Heart left ventricle (tissue), 16 donors: ENCODE measurements at regions not wholly inside any gene's neighbourhood (a gene's known extent, or its start where the extent isn't known, plus 50 kb on each side); places are given as distances from the start of the nearest gene placed in this dataset.
A peak's percentile ranks its signal among the peaks of the same experiment; 100 is the strongest.

Experiments used
- ATAC-seq, 4 donors: fragments of 200-7000 bp; cut with Tn5 transposase; one replicate each; pipeline ENCODE4 v1.9.1; 2020 to 2022; ENCODE audit warnings: moderate library complexity in 4 of 4, mild to moderate bottlenecking in 3 of 4, moderate number of reproducible peaks in 1 of 4
- DNase-seq, 5 donors: peaks; one replicate each; pipeline ENCODE4 v3.0.0-alpha.2; 2020
- H3K27ac ChIP-seq, 12 donors: fragments of 200-600 bp; sonication (generic) in 4 of 12; one replicate each; pipeline versions ENCODE4 v1.5.0 to v1.8.0; 2016 to 2022; ENCODE audit warnings: mild to moderate bottlenecking in 2 of 12
- H3K27me3 ChIP-seq, 9 donors: fragments of 200-600 bp; sonication (generic) in 2 of 9; one replicate each; pipeline versions ENCODE4 v1.5.1 to v1.8.0; 2016 to 2022; ENCODE audit warnings: mild to moderate bottlenecking in 3 of 9
- H3K36me3 ChIP-seq, 9 donors: fragments of 200-600 bp; sonication (generic) in 2 of 9; one replicate each; pipeline versions ENCODE4 v1.5.0 to v1.8.0; 2018 to 2022; ENCODE audit warnings: mild to moderate bottlenecking in 2 of 9
- H3K4me1 ChIP-seq, 12 donors: fragments of 200-600 bp; sonication (generic) in 4 of 12; one replicate each; pipeline versions ENCODE4 v1.5.0 to v1.8.0; 2016 to 2022; ENCODE audit warnings: mild to moderate bottlenecking in 3 of 12
- H3K4me3 ChIP-seq, 12 donors: fragments of 200-600 bp; sonication (generic) in 4 of 12; one replicate each; pipeline versions ENCODE4 v1.5.0 to v1.8.0; 2017 to 2022; ENCODE audit warnings: mild to moderate bottlenecking in 9 of 12, moderate library complexity in 4 of 12
- H3K9me3 ChIP-seq, 12 donors: fragments of 200-600 bp; sonication (generic) in 4 of 12; one replicate each; pipeline versions ENCODE4 v1.5.0 to v1.8.0; 2016 to 2022; ENCODE audit warnings: mild to moderate bottlenecking in 1 of 12
- CTCF ChIP-seq, 12 donors: fragments of 200-600 bp; sonication (generic) in 4 of 12; IDR thresholded peaks; one replicate each; pipeline versions ENCODE4 v1.5.0 to v1.8.0; 2018 to 2022; ENCODE audit warnings: antibody characterized with exemption in 12 of 12, mild to moderate bottlenecking in 5 of 12
- POLR2A ChIP-seq, 2 donors: fragments of 450-650 bp; IDR thresholded peaks; one replicate each; pipeline ENCODE4 v1.6.1; 2017; ENCODE audit warnings: antibody characterized with exemption in 2 of 2, mild to moderate bottlenecking in 2 of 2, moderate library complexity in 2 of 2
- WGBS, 4 donors: extraction: QIAGEN DNeasy Blood & Tissue Kit in 2 of 4; methylation state at CpG; one replicate each; pipeline versions ENCODE4 v1.1.5 to v1.1.7; 2013 to 2018; 5-methylcytosine and 5-hydroxymethylcytosine counted together
- intact Hi-C, 10 donors: fragments of 100-400 bp; cut with DNase I; formaldehyde crosslinking; loops; one replicate each; pipeline versions ENCODE4 v1.11.1 to v1.14.2; 2022
- donor health status: ischemic (EF 13 %, LVEDD 7.1; RV severe dilation, severe dysfunction).
- donor health status: healthy with polysubstance abuse.
- donor health status: DM: no; HTN: yes; CAD: no.
- donor health status: DM: no; HTN: no; CAD: no.
- donor health status: ischemic (EF 25% LVEDD 6.9; RV normal size, moderate dysfunction).
- donor health status: ischemic (EF 25% LVEDD 5.7; RV mildly dilated, moderate dysfunction).
- donor health status: healthy.
- donor health status: DM: yes; HTN: yes; CAD: no.
- donor health status: ischemic (EF 35%, LVEDD 5.7; RV mildly dilated, moderate dysfunction).
- donor health status: nonischemic (EF 11% LVEDD 7.7; RV severe dilation, severe dysfunction).
- donor health status: DM: yes; HTN: yes; CAD: no.
- donor health status: PGD.
- donor health status: ischemic (EF 29% LVEDD 5.4; RV normal size, mild dysfunction).
- donor health status: nonischemic (EF 23%, LVEDD 6.1; RV moderate dilation, normal function).

DNA sequence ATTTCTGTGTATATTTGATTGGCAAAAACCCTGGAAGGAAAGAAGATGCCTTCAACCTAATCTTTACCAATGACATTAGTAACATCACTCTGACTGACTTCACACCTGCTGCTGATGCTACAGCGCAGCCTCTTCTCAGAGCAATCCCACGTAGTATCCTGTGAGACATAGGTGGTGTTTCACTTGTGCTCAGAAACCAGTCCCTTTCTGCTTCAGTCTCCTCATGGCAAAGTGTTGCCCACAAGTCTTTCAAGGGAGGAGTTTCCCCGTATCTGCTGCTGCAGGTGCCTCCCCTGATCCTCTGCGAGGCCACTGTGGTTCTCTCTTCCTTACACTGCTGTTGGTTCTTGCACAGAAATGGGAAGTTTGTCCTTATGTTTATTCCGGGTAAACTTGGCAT, 433.2 kb upstream of the TNP1 start:
- DNase-seq (no peak), ATAC-seq (no peak)
- WGBS, 4 donors, result 93 to 99% (median 96%) methylated on average over 5 of the region's 5 CpGs
- H3K27me3 ChIP-seq, result no peaks in the 10 kb centered on the region
- H3K4me3 ChIP-seq, result no peak overlapping the region
- intact Hi-C loops, result no loop called here
- no peaks in the 10 kb centered on the region for H3K36me3 ChIP-seq
- no peak overlapping the region for H3K27ac ChIP-seq
- peaks cover 0 to 16% (median 1%) of the 10 kb centered on the region in 12 donors for H3K9me3 ChIP-seq
- H3K4me1 ChIP-seq, result peaks cover 0 to 22% (median 12%) of the 10 kb centered on the region in 12 donors
- no peak for TF ChIP-seq POLR2A (IDR thresholded peaks at IDR 0.05)
- no peak for TF ChIP-seq CTCF (IDR thresholded peaks at IDR 0.05)

GRCh38 chr2:217291259-217291658, 431.4 kb upstream of the TNP1 start:
- TF ChIP-seq CTCF (IDR thresholded peaks at IDR 0.05) (no peak), POLR2A (IDR thresholded peaks at IDR 0.05) (no peak)
- no peak for ATAC-seq
- Histone ChIP-seq H3K36me3 (no peaks in the 10 kb centered on the region), H3K9me3 (peaks cover 0 to 4% (median 0%) of the 10 kb centered on the region in 12 donors), H3K27ac (no peak overlapping the region), H3K4me3 (no peak overlapping the region), H3K4me1 (peaks cover 0 to 22% (median 12%) of the 10 kb centered on the region in 12 donors), H3K27me3 (no peaks in the 10 kb centered on the region)
- no peak for DNase-seq
- intact Hi-C loops, result no loop called here
- WGBS, 4 donors, result 81 to 88% (median 85%) methylated on average over 5 of the region's 5 CpGs

DNA sequence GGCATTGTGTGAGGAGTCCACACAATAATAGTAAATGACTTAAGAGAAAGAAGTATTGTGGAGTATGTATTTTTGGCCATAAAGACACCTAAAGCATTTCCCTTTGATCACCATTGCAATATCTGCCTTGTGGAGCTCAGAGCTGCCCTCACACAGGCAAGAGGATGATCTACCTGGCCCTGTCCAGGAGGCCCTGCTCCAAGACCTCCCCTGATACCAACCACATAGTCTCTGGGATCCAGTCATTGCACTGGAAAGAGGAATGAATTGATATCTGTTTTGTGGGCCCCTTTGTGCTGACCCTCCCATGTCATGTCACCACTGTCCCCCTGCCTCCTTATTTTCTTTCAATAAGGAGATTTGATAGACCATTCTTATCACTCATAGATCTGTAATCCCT, 430.6 kb upstream of the TNP1 start:
- no peaks in the 10 kb centered on the region for H3K36me3 ChIP-seq
- no peaks in the 10 kb centered on the region for H3K9me3 ChIP-seq
- intact Hi-C loops, result no loop called here
- peaks cover 0 to 2% (median 0%) of the 10 kb centered on the region in 9 donors for H3K27me3 ChIP-seq
- no peak for DNase-seq
- H3K4me3 ChIP-seq, result no peak overlapping the region
- no peak for ATAC-seq
- H3K27ac ChIP-seq, result peak overlapping the region in 1 of 12 donors; percentile 8
- TF ChIP-seq CTCF (IDR thresholded peaks at IDR 0.05), result no peak
- no peak for TF ChIP-seq POLR2A (IDR thresholded peaks at IDR 0.05)
- H3K4me1 ChIP-seq, result peaks cover 0 to 22% (median 13%) of the 10 kb centered on the region in 12 donors

DNA sequence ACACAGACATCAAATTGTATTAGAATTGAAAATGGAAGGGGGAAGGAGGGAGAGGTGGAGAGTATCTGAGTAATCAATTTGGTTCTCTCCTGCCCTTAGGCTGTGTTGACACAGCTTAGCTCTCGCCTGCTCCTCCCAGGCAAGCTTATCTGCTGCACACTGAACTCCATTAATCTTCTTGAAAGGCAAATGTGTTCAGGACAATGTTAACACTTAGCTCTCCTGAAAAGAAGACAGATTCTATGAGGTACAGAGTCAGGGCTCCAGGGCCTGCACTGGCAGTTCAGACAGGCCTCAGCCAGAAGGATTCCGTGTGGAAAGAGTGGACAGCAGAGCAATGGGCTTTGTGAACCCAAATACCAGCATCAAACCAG, 430.0 kb upstream of the TNP1 start:
- Histone ChIP-seq H3K9me3 (no peaks in the 10 kb centered on the region), H3K27ac (peak overlapping the region in 9 of 12 donors; percentile 8 to 78 (median 44)), H3K4me3 (no peak overlapping the region), H3K36me3 (no peaks in the 10 kb centered on the region), H3K4me1 (peaks cover 0 to 22% (median 13%) of the 10 kb centered on the region in 12 donors), H3K27me3 (peaks cover 0 to 6% (median 0%) of the 10 kb centered on the region in 9 donors)
- TF ChIP-seq POLR2A (IDR thresholded peaks at IDR 0.05) (no peak), CTCF (IDR thresholded peaks at IDR 0.05) (no peak)
- DNase-seq (no peak), ATAC-seq (peak; percentile 41 to 86 (median 64))
- 40 to 58% (median 45%) methylated on average over 2 of the region's 2 CpGs for WGBS, 4 donors
- intact Hi-C loops, result no loop called here
